ENCODE measurements at regions not wholly inside any gene's neighbourhood (a gene's known extent, or its start where the extent isn't known, plus 50 kb on each side); places are given as distances from the start of the nearest gene placed in this dataset.

DNA sequence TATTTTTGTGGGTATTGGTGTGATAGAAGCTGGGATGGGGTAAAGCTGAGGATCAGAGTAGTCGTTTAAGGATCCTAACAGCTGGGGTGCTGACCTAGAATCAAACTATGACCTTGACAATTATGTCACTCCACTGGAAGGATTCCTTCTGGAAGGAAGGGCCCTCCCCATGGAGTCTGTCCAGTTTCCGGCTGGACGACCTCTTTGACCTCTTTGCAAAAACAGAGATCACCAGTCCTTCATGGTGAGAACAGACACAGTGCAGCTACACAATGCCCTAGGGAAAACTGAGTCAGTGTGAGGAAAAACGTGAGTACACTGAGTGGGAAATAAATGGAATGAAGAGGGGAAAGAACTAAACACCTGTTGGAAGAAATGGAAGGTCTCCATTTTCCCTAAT is 445.6 kb downstream of the MAT2B start:
- TF ChIP-seq MAX (IDR thresholded peaks at IDR 0.05) (no peak), CTCF (IDR thresholded peaks at IDR 0.05; ENCODE audit: low read depth, low read length, missing input control) (no peak), YY1 (IDR thresholded peaks at IDR 0.05) (no peak), RAD21 (IDR thresholded peaks at IDR 0.05) (no peak), REST (IDR thresholded peaks at IDR 0.05) (no peak), ZBTB33 (IDR thresholded peaks at IDR 0.05) (no peak), SP1 (IDR thresholded peaks at IDR 0.05) (no peak), FOXA1 (IDR thresholded peaks at IDR 0.05) (no peak)

Data from liver (tissue), 3 donors.